Fibroblast of pulmonary artery (primary cell): ENCODE measurements at regions not wholly inside any gene's neighbourhood (a gene's known extent, or its start where the extent isn't known, plus 50 kb on each side); places are given as distances from the start of the nearest gene placed in this dataset.

Experiments used
- DNase-seq: peaks from one replicate; pipeline ENCODE4 v3.0.0-alpha.2; 2010; ENCODE audit warnings: low read depth
- H3K4me3 ChIP-seq: replicated peaks from 2 replicates; pipeline ENCODE4 v1.5.1; 2011; ENCODE audit warnings: low read depth, mild to moderate bottlenecking, control low read depth, low read length, moderate library complexity
- CTCF ChIP-seq: IDR thresholded peaks from 2 replicates; pipeline ENCODE4 v1.5.1; 2011; ENCODE audit warnings: mild to moderate bottlenecking, control low read depth, low read length, inconsistent platforms; ENCODE audit errors: missing control alignments

GRCh38 chr2:147311058-147311430 lies 533.8 kb upstream of the ACVR2A start:
- DNase-seq, result no peak
- no peak overlapping the region for H3K4me3 ChIP-seq
- no peak for TF ChIP-seq CTCF

- no peak for TF ChIP-seq CTCF
- no peak overlapping the region for H3K4me3 ChIP-seq
- DNase-seq, result no peak
Measured at GRCh38 chr2:147310335-147311057, 534.3 kb upstream of the ACVR2A start.

- H3K4me3 ChIP-seq, result no peak overlapping the region
- no peak for DNase-seq
- TF ChIP-seq CTCF, result no peak
Measured at GRCh38 chr2:147297820-147298219, 547.0 kb upstream of the ACVR2A start.

- no peak overlapping the region for H3K4me3 ChIP-seq
- TF ChIP-seq CTCF, result no peak
- DNase-seq, result no peak
Measured at GRCh38 chr2:147294825-147295392, 549.9 kb upstream of the ACVR2A start.

- H3K4me3 ChIP-seq, result no peak overlapping the region
- DNase-seq, result no peak
- no peak for TF ChIP-seq CTCF
Measured at GRCh38 chr2:147293991-147294824, 550.6 kb upstream of the ACVR2A start.

- no peak overlapping the region for H3K4me3 ChIP-seq
- TF ChIP-seq CTCF, result no peak
- no peak for DNase-seq
Measured at GRCh38 chr2:147288131-147288530, 556.7 kb upstream of the ACVR2A start.
